Endothelial cell of umbilical vein (primary cell): ENCODE measurements at regions not wholly inside any gene's neighbourhood (a gene's known extent, or its start where the extent isn't known, plus 50 kb on each side); places are given as distances from the start of the nearest gene placed in this dataset.

ENCODE experiments used
- BruUV-seq: library from RNA; stranded (reverse); fragments of 400-500 nt; replicated peaks from 2 replicates; lab custom pipeline; 2021; lab: Mats Ljungman, UMichigan
- CTCF ChIA-PET: fragments of 300-600, 350-600 bp; sonication (Branson Sonifier 250); formaldehyde crosslinking; loops from one replicate; lab custom pipeline; 2021; ENCODE audit warnings: antibody characterized with exemption, inconsistent platforms; lab: Charles Lee
- POLR2A ChIA-PET: fragments of 300-600, 350-600 bp; sonication (Branson Sonifier 250); formaldehyde crosslinking; loops from one replicate; lab custom pipeline; 2021; ENCODE audit warnings: antibody characterized with exemption, inconsistent platforms; lab: Charles Lee
- DNase-seq: peaks from one replicate; pipeline ENCODE4 v3.0.0-alpha.2; 2011; ENCODE audit warnings: low read depth, low spot score
- FAIRE-seq: peaks from 2 replicates; lab custom pipeline; 2011; peaks lifted over from hg19 to GRCh38; lab: Jason Lieb, UNC
- H2AFZ ChIP-seq: 2 replicates; pipeline ENCODE4 v1.6.0; 2012; ENCODE audit warnings: low read depth, low read length, control low read depth, inconsistent platforms
- H3K27ac ChIP-seq: 2 replicates; pipeline ENCODE4 v1.5.1; 2011; ENCODE audit warnings: low read depth, mild to moderate bottlenecking, control low read depth, low read length, moderate library complexity; ENCODE audit not compliant: insufficient read depth
- H3K27me3 ChIP-seq, 2 experiments: 2 replicates each; pipeline versions ENCODE4 v1.6.0 to v1.6.1; 2011; ENCODE audit warnings: low read length in 2 of 2, mixed read lengths in 1 of 2; ENCODE audit not compliant: control insufficient read depth in 2 of 2, insufficient read depth in 2 of 2
- H3K36me3 ChIP-seq, 2 experiments: 2 replicates in 1 of 2; 3 replicates in 1 of 2; pipeline ENCODE4 v1.5.1; 2011; ENCODE audit warnings: low read length in 2 of 2, mild to moderate bottlenecking in 1 of 2, moderate library complexity in 1 of 2; ENCODE audit not compliant: control insufficient read depth in 2 of 2, insufficient read depth in 2 of 2; ENCODE audit errors: extremely low read depth in 1 of 2
- H3K4me1 ChIP-seq: 3 replicates; pipeline ENCODE4 v1.5.1; 2011; ENCODE audit warnings: mild to moderate bottlenecking, low read length; ENCODE audit not compliant: control insufficient read depth, insufficient read depth; ENCODE audit errors: extremely low read depth
- H3K4me2 ChIP-seq: 2 replicates; pipeline ENCODE4 v1.6.1; 2011; ENCODE audit warnings: low read length, control low read depth, mixed read lengths; ENCODE audit not compliant: insufficient read depth
- H3K4me3 ChIP-seq, 3 experiments: fragments of 200-600 bp in 1 of 3; sonication (generic), shearing (Covaris generic) in 1 of 3; replicated peaks in 1 of 3; 2 replicates each; pipeline ENCODE4 v1.5.1; 2011 to 2016; ENCODE audit warnings: control low read depth in 3 of 3, low read length in 3 of 3, mild to moderate bottlenecking in 2 of 3, inconsistent platforms in 1 of 3, low read depth in 1 of 3, moderate library complexity in 1 of 3; ENCODE audit not compliant: insufficient read depth in 1 of 3
- H3K79me2 ChIP-seq: 2 replicates; pipeline ENCODE4 v1.6.0; 2012; ENCODE audit warnings: low read length, inconsistent platforms; ENCODE audit not compliant: control insufficient read depth, insufficient read depth
- H3K9ac ChIP-seq: replicated peaks from 2 replicates; pipeline ENCODE3; 2011; ENCODE audit warnings: low read length, control low read depth; ENCODE audit not compliant: insufficient read depth; ENCODE audit errors: extremely low read depth
- H3K9me1 ChIP-seq: replicated peaks from 3 replicates; pipeline ENCODE4 v1.6.0; 2011; ENCODE audit warnings: mild to moderate bottlenecking, low read length; ENCODE audit not compliant: control insufficient read depth, insufficient read depth; ENCODE audit errors: extremely low read depth
- H3K9me3 ChIP-seq: replicated peaks from 2 replicates; pipeline ENCODE4 v1.5.1; 2012; ENCODE audit warnings: low read length, inconsistent platforms; ENCODE audit not compliant: control insufficient read depth, insufficient read depth
- H4K20me1 ChIP-seq: replicated peaks from 2 replicates; pipeline ENCODE3; 2011; ENCODE audit warnings: mild to moderate bottlenecking, low read length; ENCODE audit not compliant: control insufficient read depth, insufficient read depth; ENCODE audit errors: extremely low read depth
- CTCF ChIP-seq, 2 donors: IDR thresholded peaks; 1 replicate in 1 of 2; 2 replicates in 1 of 2; pipeline ENCODE4 v1.5.1; 2011; ENCODE audit warnings: low read length in 2 of 2, mild to moderate bottlenecking in 2 of 2, moderate library complexity in 2 of 2, control low read depth in 1 of 2, inconsistent platforms in 1 of 2, low read depth in 1 of 2; ENCODE audit not compliant: insufficient read depth in 1 of 2; ENCODE audit errors: extremely low read depth in 1 of 2
- dilution Hi-C: fragments of 300-500 bp; cut with MboI; formaldehyde crosslinking; loops from one replicate; pipeline ENCODE4 v1.15.0; 2019; ENCODE audit warnings: low sequenced_read_pairs; ENCODE audit not compliant: extremely low pct_ligation_motif_present
- intact Hi-C: fragments of 100-400 bp; cut with micrococcal nuclease; formaldehyde crosslinking; loops from one replicate; pipeline ENCODE4 v1.10.0; 2022

- Histone ChIP-seq H3K4me2 (no peak overlapping the region), H3K9me1 (no peaks in the 10 kb centered on the region), H4K20me1 (no peaks in the 10 kb centered on the region), H3K4me3 (no peak overlapping the region), H3K27ac (no peak overlapping the region), H3K36me3 (no peaks in the 10 kb centered on the region), H3K4me1 (no peaks in the 10 kb centered on the region), H2AFZ (no peak overlapping the region), H3K9ac (no peak overlapping the region), H3K79me2 (no peaks in the 10 kb centered on the region), H3K27me3 (no peaks in the 10 kb centered on the region), H3K9me3 (no peaks in the 10 kb centered on the region)
- no peak for TF ChIP-seq CTCF (IDR thresholded peaks at IDR 0.05; ENCODE audit: extremely low read depth in 1 of 2, insufficient read depth in 1 of 2, low read depth in 1 of 2, low read length in 2 of 2)
- DNase-seq (no peak), FAIRE-seq (no peak)
- intact Hi-C loops (no loop called here), dilution Hi-C loops (no loop called here)
- ChIA-PET CTCF (no interaction called here), POLR2A (no interaction called here)
- BruUV-seq: no TSS peak
These were observed 53.1 kb upstream of the ARNT2 start for GRCh38 chr15:80350941-80351610.
